Stimulated activated CD4-positive, alpha-beta T cell treated with anti-CD3 and anti-CD28 coated beads, Interleukin-4, amount 100 ng/mL, for 1 hour (primary cell): ENCODE measurements at regions not wholly inside any gene's neighbourhood (a gene's known extent, or its start where the extent isn't known, plus 50 kb on each side); places are given as distances from the start of the nearest gene placed in this dataset.

ENCODE experiments used
- DNase-seq: peaks from one replicate; pipeline ENCODE4 v3.0.0-alpha.2; 2020

DNA sequence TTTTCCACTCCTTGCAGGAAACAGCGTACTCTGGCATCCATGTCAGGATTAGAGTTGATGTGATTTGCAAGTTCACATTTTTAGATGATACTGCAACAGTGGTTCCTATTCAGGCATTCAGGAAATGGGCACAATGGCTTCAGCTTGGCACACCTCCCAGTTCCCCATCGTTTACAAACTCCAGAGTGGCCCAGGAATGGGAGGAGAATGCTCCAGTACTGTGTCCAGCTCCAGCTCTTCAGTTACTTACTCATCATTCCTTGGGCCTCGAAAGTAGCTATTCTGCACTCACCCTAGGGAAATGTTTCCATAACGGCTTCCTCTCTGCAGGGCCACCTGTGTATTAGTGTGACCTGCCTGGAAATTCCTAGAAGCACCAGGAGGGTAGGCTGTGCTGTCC, 239.7 kb upstream of the RGS6 start:
- DNase-seq = no peak

DNA sequence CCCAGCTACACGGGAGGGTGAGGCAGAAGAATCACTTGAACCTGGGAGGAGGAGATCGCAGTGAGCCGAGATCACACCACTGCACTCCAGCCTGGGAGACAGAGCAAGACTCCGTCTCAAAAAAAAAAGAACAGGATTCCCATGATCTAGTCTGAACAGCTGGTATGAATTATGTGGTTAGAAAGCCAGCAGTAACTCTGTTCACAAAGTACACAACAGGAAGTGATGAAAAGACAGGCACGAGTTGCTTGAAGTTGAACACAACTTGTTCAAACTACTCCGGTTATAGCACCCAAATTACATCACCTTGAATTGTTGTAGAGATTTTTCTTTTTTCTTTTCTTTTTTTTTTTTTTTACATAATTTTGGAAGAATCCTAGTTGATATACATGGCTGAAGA, 238.8 kb upstream of the RGS6 start:
- DNase-seq = no peak

DNA sequence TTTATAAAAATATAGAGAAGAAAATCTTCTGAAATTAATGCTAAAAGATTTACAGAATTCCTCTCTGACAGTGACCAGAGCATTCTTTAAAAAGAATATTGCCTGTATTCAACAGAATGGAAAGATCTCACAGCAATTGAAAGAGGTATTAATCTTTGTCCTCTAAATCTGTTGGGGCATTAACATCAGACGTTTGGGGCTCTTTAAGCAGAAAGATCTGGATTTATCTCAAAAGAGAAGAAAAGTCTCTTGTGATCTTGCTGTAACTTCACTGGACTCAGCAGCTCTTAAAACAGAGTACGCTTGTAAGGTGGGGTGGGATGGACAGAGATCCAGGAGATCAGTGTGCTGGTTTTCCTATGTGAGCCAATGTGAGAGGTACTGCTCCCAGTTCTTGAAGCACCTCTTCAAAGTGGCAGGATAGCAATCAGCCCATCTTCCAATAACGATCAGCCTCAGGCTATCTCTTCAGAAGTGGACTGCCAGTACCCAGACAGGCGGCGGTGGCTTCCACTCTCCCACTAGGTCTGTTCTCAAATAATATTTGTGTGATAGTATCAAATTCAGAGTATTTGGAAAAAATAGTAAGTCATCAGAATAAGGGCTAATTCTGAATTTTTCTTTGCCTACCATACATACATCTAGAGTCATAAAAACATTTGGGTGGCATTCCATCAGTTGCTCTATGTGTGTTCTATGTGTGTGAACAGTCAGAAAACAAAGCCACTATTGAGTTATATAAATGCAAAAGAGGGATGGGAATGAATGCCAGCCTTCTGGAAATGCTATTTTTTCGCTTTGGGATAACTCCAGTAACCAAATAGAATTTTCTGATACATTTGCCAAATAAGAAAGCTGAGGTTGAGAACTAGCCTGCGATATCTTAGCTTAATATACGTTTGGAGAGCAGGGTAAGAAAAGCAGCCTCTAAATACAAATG, 237.4 kb upstream of the RGS6 start:
- no peak for DNase-seq

DNA sequence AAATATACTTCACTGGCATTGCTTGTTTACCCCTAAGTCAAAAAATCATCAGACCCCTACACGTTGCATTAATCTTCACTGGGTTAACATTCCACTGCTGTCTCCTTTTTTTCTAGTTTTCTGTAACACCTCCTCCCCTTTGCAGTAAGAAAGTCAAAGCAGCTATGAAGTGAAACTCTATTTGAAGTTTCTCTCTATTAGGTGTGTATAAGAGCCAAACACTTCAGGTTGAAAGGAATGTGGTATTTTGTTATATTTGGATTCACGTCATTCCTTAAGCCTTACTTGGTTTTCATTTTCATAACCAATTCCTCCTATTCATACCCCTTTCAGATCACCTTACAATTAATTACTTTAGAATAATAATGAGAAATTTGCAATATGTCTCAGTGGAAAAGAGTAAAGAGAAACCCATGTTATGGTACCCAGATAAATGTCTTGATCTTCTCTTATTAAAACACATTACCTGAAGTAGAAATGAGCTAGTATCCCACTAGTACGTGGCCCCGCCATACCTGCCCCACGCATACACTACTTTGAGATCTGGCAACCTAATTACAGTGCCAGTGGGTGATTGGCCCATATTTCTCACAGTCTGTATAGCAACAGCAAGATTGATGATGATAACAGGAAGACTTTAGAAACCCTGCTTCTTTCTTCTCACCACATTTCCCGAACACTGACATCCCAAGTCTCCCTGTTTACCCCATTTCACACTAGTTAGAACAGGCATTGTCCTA, 236.4 kb upstream of the RGS6 start:
- no peak for DNase-seq

DNA sequence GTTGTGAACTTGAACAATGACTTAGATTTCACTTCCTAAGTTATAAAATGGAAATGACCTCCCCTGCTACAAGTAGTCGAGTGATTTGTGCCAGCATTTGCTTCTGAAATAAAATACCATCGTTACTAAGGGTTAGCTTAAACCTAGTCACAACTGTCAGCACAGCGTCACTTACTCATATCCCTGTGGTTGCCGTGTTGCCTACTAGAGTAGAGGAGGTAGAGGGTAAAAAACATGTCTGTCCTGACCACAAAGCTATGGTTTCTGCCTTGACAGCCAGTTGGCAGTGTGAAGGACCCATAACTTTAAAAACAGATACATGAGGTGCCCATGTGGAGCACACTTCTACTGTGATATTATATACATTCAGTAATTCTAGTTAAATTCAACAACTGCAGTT, 234.2 kb upstream of the RGS6 start:
- no peak for DNase-seq

DNA sequence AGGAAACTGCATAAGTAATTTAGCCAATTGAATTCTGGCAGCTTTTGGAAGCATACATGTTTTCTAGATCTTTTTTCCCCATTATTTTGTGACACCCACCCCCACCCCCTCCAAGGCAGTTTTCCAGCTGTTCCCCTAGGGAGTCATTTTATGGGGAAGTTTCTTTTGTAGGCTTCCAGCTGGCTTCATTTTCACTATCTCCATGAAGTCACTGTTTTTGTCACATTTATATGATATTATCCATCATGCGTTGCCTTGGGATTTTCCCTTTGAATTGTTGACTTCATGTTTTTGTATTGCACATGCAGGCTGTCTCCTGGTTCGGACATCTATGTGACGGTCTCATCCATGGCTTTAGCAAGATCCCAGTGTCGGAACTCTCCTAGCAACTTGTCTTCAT, 233.6 kb upstream of the RGS6 start:
- no peak for DNase-seq

DNA sequence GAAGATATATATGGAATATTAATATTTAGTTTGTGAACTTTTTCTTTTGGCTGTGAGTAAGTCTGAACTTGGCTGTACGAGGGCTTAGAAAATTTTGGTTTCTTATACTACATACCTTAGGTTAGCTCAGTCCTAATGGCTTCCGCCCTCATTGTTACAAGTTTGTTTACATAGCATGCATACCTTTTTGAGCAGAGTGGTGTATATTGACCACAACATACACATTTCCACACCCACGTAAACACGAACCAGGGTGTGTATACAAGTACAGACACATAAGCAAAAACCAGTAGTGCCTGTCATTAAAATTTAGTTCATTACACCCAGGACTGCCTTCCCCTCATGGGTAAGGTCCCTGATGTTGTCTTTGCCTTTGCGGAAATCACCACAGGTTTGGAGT, 230.2 kb upstream of the RGS6 start:
- no peak for DNase-seq

DNA sequence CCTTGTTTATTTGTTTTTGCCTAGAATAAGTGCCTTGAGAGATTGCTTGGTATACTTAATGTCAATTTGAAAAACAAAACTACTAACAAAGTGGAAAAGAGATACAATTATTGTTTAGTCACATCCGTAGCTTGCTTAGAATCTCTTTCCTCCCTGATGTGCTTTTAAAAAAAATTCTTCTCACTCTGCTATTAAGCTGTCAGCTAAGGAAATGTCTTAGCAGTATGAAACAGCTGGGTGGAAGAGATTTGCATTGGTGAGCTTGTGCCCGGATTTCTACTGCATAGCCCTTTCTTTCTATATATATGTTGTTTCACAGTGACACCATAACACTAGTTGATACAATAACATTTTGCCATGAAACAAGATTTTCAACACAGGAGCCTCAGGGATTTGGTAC, 229.4 kb upstream of the RGS6 start:
- no peak for DNase-seq

DNA sequence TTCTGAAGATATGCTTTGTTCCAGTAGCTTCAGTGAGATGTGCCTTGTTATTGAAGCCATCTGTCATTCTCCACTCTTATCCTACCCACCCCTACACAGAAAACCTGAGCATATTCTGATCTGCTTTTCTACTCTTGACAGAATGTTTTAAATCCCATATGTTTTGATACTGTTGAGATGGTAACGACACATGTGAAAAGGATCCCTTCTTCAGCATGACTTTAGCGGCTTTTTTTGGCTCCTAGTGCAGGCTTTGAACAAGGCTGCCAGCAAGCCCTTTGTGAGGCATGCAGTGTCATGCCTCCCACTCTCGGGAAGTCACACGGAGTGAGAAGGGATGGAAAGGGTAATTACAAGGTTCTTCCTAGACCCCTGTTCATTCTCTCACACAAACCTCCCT, 228.8 kb upstream of the RGS6 start:
- DNase-seq = no peak

DNA sequence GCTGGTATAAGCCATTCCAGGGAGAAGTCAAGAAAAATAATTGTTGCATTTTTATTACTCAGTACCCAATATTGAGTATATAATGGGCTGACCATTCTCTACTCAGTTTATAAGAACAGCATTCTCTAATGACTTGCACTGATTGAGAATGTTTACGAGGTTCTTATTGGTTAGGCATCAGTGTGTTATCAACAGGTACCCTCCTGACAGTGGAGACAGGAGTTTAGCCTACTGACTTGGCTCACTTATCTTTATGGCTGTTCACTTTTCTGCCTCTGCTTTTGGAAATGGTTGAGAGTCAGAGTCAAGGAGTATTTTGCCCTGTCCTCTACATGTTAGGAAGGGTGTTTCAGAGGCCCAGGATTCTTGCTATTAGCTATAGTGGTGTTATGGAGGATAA, 228.0 kb upstream of the RGS6 start:
- DNase-seq = no peak

DNA sequence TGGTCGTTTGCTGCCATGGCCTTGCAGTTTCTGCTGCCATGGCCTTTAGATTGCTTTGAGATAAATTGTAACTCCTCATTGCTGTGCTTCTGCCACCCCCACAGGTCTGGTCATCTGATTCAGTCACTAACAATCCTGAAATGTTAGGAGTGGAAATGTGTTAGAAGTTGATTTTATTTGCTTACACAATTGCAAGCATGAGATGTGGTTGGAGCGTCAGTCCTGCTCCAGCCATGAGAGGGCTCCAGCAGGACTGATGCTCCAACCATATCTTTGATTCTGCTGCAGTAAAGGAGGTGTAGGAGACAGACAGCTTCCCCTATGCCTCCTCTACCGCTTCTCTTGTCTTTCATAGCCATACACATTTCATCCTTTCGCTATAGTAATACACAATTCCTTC, 226.8 kb upstream of the RGS6 start:
- no peak for DNase-seq

DNA sequence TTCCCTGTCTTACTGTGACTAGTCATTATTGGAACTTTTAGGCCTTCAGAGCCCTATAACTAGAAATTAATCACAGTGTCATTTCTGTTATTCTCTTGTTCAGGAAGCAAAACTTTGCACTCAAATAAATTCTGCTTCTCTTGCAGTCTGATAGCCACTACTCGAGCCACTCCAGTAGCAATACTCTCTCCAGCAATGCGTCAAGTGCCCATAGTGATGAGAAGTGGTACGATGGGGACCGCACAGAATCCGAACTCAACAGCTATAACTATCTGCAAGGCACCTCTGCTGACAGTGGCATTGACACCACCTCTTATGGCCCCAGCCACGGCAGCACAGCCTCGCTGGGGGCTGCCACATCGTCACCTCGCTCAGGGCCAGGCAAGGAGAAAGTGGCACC, 223.2 kb upstream of the RGS6 start:
- DNase-seq = no peak

DNA sequence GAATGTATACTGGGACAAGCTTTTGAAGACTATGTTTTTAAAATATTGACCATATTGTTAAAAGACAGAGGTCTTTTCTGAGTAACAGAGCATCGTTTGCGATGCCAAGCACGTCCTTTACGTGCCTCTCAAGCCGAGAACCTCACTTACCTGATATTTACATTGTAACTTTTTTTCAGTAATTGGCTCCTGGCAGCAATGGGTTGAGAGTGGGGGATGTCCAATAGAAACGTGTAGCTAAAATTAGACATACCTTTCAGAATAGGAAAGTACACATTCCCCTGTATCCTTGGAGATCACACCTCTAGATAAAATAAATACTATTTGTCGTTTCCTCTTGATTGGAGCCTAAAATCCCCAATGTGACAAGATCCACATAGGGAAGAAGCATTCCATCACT, 222.2 kb upstream of the RGS6 start:
- no peak for DNase-seq

DNA sequence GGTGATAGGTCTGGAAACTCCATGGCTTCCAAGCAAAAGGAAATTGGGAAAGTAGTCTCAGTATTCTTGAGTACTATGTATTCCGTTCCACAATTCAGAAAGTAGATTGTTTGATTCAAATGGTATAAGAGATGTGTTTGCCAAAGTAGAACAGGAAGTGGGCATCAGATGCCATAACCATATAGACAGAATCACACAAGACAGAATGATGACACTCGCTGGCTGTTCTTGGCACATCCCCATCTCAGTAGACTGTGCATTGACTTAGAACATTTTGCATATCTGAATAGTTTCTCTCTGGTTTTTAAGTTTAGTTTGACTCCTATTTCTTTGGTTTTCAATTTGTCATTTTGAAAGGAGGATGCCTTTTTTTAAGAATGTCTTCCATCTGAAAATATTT, 221.1 kb upstream of the RGS6 start:
- no peak for DNase-seq

DNA sequence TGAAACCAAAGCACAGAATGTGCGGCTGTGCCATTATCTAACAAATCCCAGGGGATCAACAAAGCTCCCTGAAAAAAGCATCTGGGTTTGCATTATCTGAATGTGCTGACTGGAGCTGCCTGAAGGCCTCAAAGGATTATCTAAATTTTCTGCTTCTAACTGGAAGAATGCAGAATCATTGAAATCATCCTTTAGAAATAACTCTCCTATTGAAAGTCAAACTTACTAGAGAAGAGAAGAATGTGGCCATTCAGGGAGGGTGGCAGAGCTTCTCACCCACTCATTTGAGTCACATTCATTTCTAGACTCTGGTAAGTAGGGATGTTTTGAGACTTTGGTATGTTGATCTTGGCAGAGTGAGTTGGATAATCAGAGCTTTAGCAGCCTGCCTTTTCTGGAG, 220.6 kb upstream of the RGS6 start:
- DNase-seq = no peak

DNA sequence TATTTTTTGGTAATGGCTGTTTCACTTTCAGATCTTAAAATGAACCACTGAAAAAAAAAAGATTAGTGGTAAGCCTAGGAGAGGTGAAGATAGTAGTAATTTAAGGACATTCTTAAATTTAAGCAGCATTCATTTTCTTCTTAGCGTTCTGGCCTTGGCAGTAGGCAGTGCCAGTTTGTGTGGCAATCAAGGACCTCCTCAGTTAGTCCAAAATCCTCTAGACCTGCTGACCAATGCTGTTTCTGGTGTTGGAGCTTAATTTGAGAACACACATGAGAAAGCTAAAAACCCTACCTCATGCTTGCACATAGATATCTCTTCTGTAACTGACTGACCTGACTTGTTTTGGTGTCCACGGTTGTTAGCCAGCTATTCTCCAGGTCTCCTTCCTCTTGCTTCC, 219.8 kb upstream of the RGS6 start:
- no peak for DNase-seq

DNA sequence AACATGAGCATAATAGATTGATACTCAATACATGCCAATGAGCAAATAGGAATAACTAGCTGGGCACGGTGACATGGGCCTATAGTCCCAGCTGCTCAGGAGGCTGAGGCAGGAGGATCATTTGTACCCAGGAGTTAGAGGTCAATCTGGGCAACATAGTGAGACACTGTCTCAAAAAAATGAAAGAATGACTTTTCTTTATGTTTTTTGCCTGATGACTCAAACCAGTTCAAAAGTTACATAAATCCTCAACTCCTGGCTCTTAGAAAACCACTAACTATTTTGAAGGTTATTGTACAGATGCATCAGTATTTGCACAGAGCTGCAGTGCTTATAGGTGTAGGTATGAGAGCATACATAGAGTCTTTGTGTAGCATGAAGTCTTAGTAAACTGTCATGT, 219.2 kb upstream of the RGS6 start:
- no peak for DNase-seq

DNA sequence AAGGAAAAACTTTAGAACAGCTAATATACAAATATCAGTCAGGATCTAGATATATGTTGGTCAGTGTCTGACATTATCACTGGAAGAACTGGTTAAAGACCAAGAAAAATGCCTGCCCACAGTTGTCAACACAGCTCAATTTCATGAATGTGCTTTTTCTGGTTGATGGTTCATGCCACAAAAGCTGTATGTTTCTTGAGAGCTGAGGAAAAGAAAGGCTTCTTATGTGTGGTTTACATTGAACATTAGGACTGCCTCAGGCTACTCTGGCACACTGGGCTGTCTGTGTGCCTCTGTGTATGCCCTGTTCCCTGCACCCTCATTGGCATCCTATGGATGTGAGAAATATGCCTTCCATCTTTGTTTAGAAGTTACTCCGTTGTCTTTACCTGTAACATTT, 218.8 kb upstream of the RGS6 start:
- no peak for DNase-seq

DNA sequence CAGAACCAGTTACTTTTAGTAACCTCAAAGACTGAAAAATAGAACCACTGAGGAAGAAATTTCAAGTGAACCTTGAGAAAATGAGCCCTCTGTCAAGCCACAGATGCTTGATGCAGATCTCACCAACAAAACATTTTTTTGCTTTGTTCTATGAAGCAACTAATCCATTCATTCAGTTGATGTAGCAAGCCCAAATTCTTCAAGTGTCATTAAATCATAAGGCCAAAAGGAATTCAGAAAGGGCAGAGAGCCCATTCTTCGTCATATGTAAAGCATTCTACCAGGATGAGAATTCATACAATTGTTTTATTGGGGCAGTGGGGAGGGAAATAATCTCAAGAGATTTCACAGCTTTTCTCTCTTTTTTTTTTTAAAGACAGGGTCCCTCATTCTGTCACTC, 218.0 kb upstream of the RGS6 start:
- no peak for DNase-seq

DNA sequence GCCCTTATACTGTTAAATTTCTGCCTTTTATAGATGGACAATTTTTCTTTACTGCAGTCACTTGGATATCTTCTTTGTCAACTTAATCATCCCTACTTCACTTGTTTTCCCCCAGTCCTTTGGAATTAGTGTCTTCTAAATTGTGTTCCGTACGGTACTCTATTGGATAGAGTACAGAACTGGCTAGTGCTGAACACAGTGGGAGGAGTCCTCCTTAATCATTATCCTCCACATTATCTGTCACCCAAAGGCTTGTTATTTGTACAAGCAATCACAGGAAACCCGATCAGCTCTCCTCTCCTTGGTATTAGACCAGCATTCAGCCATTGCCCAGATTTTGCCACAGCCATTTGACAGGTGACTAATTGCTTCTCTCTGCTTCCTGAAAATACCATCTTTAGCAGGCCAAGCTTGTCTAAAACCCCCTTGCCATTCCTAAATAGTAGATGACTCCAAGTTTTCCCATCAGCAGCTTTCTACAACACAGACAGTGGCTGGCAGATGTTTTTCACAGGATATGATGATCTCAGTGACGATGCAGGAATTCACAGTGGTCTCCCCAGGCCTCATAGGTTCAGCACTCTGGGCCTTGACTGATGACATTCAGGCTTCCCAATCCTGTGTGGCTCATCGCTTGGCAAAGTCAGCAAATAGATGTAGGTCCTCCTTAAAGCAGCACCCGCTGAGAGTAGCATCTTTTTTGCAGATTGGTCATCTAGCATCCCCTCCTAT, 216.0 kb upstream of the RGS6 start:
- DNase-seq = no peak

DNA sequence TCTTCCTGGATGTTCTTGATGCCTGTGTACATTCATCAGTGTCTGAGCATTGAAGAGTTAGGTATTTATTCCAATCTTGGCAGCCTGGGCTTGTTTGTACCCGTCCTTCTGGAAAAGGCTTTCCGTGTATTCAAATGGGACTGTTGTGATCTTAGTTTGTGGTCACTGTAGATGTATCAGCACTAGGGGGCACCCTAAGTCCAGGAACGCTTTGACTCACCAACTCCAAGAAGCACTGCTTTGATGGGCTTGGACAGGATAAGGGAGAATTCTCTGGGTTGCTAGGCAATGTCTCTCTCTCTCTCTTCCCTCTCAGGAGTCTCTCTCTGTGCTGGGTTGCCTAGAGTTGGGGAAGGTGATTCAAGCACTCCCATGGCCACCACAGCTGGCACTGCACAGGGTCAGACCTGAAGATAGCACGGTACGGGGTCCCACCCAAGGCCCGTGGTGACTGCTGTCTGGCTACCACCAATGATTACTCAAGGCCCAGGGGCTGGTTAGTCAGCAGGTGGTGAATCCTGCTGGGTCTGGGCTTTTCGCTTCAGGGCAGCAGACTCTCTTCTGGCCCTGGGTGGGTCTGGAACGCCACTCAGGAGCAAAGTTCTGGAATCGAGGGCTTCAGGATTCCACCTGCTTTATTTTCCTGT, 211.1 kb upstream of the RGS6 start:
- no peak for DNase-seq

DNA sequence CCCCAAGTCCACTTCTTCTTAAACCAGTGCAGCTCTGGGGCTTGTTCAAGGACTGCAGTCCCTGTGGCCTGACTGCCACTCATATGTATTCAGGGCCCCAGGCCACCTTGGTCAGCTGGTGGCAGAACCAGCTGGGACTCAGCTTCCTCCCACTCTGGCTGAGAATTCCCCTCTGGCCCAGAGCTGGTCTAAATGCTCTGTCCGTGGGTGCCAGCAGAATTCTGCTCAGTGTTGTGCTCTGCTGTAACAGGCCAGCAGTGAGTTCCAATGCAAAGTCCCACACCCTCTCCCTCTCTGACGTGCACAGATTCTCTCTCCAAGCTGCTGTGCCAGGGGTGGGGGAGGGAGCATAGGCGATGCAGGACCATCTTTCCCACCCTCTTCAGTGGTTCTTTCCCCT, 210.4 kb upstream of the RGS6 start:
- no peak for DNase-seq

DNA sequence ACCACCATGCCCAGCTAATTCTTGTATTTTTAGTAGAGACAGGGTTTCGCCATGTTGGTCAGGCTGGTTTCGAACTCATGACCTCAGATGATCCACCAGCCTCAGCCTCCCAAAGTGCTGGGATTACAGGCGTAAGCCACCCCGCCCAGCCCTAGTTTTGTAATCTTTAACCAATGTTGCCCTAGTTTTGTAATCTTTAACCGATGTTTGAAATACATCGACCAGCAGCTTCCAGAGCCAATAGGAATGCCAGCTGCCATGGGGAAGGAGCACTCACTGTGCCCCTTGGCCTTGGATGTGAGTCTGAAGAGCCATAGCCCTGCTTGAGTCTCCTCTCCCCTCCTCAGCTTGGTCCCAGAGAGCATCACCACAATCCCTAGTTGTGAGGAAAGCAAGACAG, 209.3 kb upstream of the RGS6 start:
- DNase-seq = no peak
